Endothelial cell of umbilical vein (primary cell): ENCODE measurements at regions not wholly inside any gene's neighbourhood (a gene's known extent, or its start where the extent isn't known, plus 50 kb on each side); places are given as distances from the start of the nearest gene placed in this dataset.

Experiments
- BruUV-seq: library from RNA; stranded (reverse); fragments of 400-500 nt; replicated peaks from 2 replicates; lab custom pipeline; 2021; lab: Mats Ljungman, UMichigan
- CTCF ChIA-PET: fragments of 300-600, 350-600 bp; sonication (Branson Sonifier 250); formaldehyde crosslinking; loops from one replicate; lab custom pipeline; 2021; ENCODE audit warnings: antibody characterized with exemption, inconsistent platforms; lab: Charles Lee
- POLR2A ChIA-PET: fragments of 300-600, 350-600 bp; sonication (Branson Sonifier 250); formaldehyde crosslinking; loops from one replicate; lab custom pipeline; 2021; ENCODE audit warnings: antibody characterized with exemption, inconsistent platforms; lab: Charles Lee
- DNase-seq: peaks from one replicate; pipeline ENCODE4 v3.0.0-alpha.2; 2011; ENCODE audit warnings: low read depth, low spot score
- FAIRE-seq: peaks from 2 replicates; lab custom pipeline; 2011; peaks lifted over from hg19 to GRCh38; lab: Jason Lieb, UNC
- H2AFZ ChIP-seq: 2 replicates; pipeline ENCODE4 v1.6.0; 2012; ENCODE audit warnings: low read depth, low read length, control low read depth, inconsistent platforms
- H3K27ac ChIP-seq: 2 replicates; pipeline ENCODE4 v1.5.1; 2011; ENCODE audit warnings: low read depth, mild to moderate bottlenecking, control low read depth, low read length, moderate library complexity; ENCODE audit not compliant: insufficient read depth
- H3K27me3 ChIP-seq, 2 experiments: 2 replicates each; pipeline versions ENCODE4 v1.6.0 to v1.6.1; 2011; ENCODE audit warnings: low read length in 2 of 2, mixed read lengths in 1 of 2; ENCODE audit not compliant: control insufficient read depth in 2 of 2, insufficient read depth in 2 of 2
- H3K36me3 ChIP-seq, 2 experiments: 2 replicates in 1 of 2; 3 replicates in 1 of 2; pipeline ENCODE4 v1.5.1; 2011; ENCODE audit warnings: low read length in 2 of 2, mild to moderate bottlenecking in 1 of 2, moderate library complexity in 1 of 2; ENCODE audit not compliant: control insufficient read depth in 2 of 2, insufficient read depth in 2 of 2; ENCODE audit errors: extremely low read depth in 1 of 2
- H3K4me1 ChIP-seq: 3 replicates; pipeline ENCODE4 v1.5.1; 2011; ENCODE audit warnings: mild to moderate bottlenecking, low read length; ENCODE audit not compliant: control insufficient read depth, insufficient read depth; ENCODE audit errors: extremely low read depth
- H3K4me2 ChIP-seq: 2 replicates; pipeline ENCODE4 v1.6.1; 2011; ENCODE audit warnings: low read length, control low read depth, mixed read lengths; ENCODE audit not compliant: insufficient read depth
- H3K4me3 ChIP-seq, 3 experiments: fragments of 200-600 bp in 1 of 3; sonication (generic), shearing (Covaris generic) in 1 of 3; replicated peaks in 1 of 3; 2 replicates each; pipeline ENCODE4 v1.5.1; 2011 to 2016; ENCODE audit warnings: control low read depth in 3 of 3, low read length in 3 of 3, mild to moderate bottlenecking in 2 of 3, inconsistent platforms in 1 of 3, low read depth in 1 of 3, moderate library complexity in 1 of 3; ENCODE audit not compliant: insufficient read depth in 1 of 3
- H3K79me2 ChIP-seq: 2 replicates; pipeline ENCODE4 v1.6.0; 2012; ENCODE audit warnings: low read length, inconsistent platforms; ENCODE audit not compliant: control insufficient read depth, insufficient read depth
- H3K9ac ChIP-seq: replicated peaks from 2 replicates; pipeline ENCODE3; 2011; ENCODE audit warnings: low read length, control low read depth; ENCODE audit not compliant: insufficient read depth; ENCODE audit errors: extremely low read depth
- H3K9me1 ChIP-seq: replicated peaks from 3 replicates; pipeline ENCODE4 v1.6.0; 2011; ENCODE audit warnings: mild to moderate bottlenecking, low read length; ENCODE audit not compliant: control insufficient read depth, insufficient read depth; ENCODE audit errors: extremely low read depth
- H3K9me3 ChIP-seq: replicated peaks from 2 replicates; pipeline ENCODE4 v1.5.1; 2012; ENCODE audit warnings: low read length, inconsistent platforms; ENCODE audit not compliant: control insufficient read depth, insufficient read depth
- H4K20me1 ChIP-seq: replicated peaks from 2 replicates; pipeline ENCODE3; 2011; ENCODE audit warnings: mild to moderate bottlenecking, low read length; ENCODE audit not compliant: control insufficient read depth, insufficient read depth; ENCODE audit errors: extremely low read depth
- EZH2 ChIP-seq: IDR thresholded peaks from 2 replicates; pipeline ENCODE4 v1.6.1; 2012; ENCODE audit warnings: borderline replicate concordance, low read depth, mild to moderate bottlenecking, moderate library complexity, low read length, inconsistent platforms; ENCODE audit not compliant: severe bottlenecking
- FOS ChIP-seq: IDR thresholded peaks from 2 replicates; pipeline ENCODE4 v1.6.1; 2011; ENCODE audit warnings: mild to moderate bottlenecking, low read length, moderate library complexity, borderline replicate concordance; ENCODE audit not compliant: insufficient read depth
- GATA2 ChIP-seq: IDR thresholded peaks from 2 replicates; pipeline ENCODE4 v1.7.0; 2011; ENCODE audit warnings: low read depth, mild to moderate bottlenecking, moderate library complexity, mixed read lengths, low read length; ENCODE audit not compliant: insufficient read length, insufficient read depth
- JUN ChIP-seq: IDR thresholded peaks from 2 replicates; pipeline ENCODE4 v1.6.1; 2011; ENCODE audit warnings: borderline replicate concordance, low read depth; ENCODE audit not compliant: insufficient read length, insufficient read depth
- MYC ChIP-seq: IDR thresholded peaks from one replicate; pipeline ENCODE4 v1.6.1; 2011; ENCODE audit warnings: mild to moderate bottlenecking, low read depth, low read length
- POLR2A ChIP-seq: IDR thresholded peaks from 2 replicates; pipeline ENCODE4 v1.6.1; 2012; ENCODE audit warnings: low read depth, mild to moderate bottlenecking, control low read depth, low read length
- POLR2AphosphoS5 ChIP-seq: IDR thresholded peaks from 2 replicates; pipeline ENCODE4 v1.6.1; 2012; ENCODE audit warnings: low read depth, mild to moderate bottlenecking, control low read depth, low read length, moderate library complexity; ENCODE audit not compliant: insufficient read depth
- dilution Hi-C: fragments of 300-500 bp; cut with MboI; formaldehyde crosslinking; loops from one replicate; pipeline ENCODE4 v1.15.0; 2019; ENCODE audit warnings: low sequenced_read_pairs; ENCODE audit not compliant: extremely low pct_ligation_motif_present
- intact Hi-C: fragments of 100-400 bp; cut with micrococcal nuclease; formaldehyde crosslinking; loops from one replicate; pipeline ENCODE4 v1.10.0; 2022
- TF ChIP-seq, protein P1 (sequence below), 2 donors: IDR thresholded peaks; 1 replicate in 1 of 2; 2 replicates in 1 of 2; pipeline ENCODE4 v1.5.1; 2011; ENCODE audit warnings: low read length in 2 of 2, mild to moderate bottlenecking in 2 of 2, moderate library complexity in 2 of 2, control low read depth in 1 of 2, inconsistent platforms in 1 of 2, low read depth in 1 of 2; ENCODE audit not compliant: insufficient read depth in 1 of 2; ENCODE audit errors: extremely low read depth in 1 of 2
- TF ChIP-seq, protein P2 (sequence below): IDR thresholded peaks from 2 replicates; pipeline ENCODE4 v1.6.1; 2011; ENCODE audit not compliant: insufficient read depth, insufficient read length

DNA sequence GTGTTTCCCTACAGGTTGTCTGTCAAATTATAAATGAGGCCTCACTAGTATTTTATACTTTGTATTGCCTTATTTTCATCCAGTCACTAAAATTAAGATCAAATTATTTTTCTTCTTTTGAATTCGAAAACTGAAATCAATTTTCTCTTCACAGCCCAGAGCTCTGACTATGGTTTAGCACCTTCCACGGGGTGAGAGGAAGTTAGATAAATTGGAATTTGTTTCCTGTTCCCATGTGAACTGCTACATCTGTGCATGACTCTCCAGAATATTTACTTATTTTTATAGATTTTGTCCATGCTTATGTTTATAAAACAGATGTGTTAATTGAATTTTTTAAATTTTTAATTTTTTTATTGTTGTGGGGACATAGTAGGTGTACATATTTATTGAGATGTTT lies 656.5 kb downstream of the IRS1 start:
- Histone ChIP-seq H3K4me3 (no peak overlapping the region), H3K27me3 (no peaks in the 10 kb centered on the region), H2AFZ (no peak overlapping the region), H3K4me2 (no peak overlapping the region), H3K36me3 (no peaks in the 10 kb centered on the region), H3K9ac (no peak overlapping the region), H3K9me1 (no peaks in the 10 kb centered on the region), H3K4me1 (no peaks in the 10 kb centered on the region), H3K79me2 (no peaks in the 10 kb centered on the region), H4K20me1 (no peaks in the 10 kb centered on the region), H3K27ac (no peak overlapping the region), H3K9me3 (no peaks in the 10 kb centered on the region)
- intact Hi-C loops: no loop called here
- BruUV-seq: no TSS peak
- dilution Hi-C loops: no loop called here
- ChIA-PET POLR2A (no interaction called here), CTCF (no interaction called here)
- no peak for FAIRE-seq
- DNase-seq: no peak
- no peak for TF ChIP-seq POLR2AphosphoS5
- no peak for TF ChIP-seq POLR2A
- TF ChIP-seq, protein P1, sequence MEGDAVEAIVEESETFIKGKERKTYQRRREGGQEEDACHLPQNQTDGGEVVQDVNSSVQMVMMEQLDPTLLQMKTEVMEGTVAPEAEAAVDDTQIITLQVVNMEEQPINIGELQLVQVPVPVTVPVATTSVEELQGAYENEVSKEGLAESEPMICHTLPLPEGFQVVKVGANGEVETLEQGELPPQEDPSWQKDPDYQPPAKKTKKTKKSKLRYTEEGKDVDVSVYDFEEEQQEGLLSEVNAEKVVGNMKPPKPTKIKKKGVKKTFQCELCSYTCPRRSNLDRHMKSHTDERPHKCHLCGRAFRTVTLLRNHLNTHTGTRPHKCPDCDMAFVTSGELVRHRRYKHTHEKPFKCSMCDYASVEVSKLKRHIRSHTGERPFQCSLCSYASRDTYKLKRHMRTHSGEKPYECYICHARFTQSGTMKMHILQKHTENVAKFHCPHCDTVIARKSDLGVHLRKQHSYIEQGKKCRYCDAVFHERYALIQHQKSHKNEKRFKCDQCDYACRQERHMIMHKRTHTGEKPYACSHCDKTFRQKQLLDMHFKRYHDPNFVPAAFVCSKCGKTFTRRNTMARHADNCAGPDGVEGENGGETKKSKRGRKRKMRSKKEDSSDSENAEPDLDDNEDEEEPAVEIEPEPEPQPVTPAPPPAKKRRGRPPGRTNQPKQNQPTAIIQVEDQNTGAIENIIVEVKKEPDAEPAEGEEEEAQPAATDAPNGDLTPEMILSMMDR (IDR thresholded peaks at IDR 0.05; ENCODE audit: extremely low read depth in 1 of 2, insufficient read depth in 1 of 2, low read depth in 1 of 2, low read length in 2 of 2): no peak
- no peak for TF ChIP-seq FOS
- TF ChIP-seq, protein P2, sequence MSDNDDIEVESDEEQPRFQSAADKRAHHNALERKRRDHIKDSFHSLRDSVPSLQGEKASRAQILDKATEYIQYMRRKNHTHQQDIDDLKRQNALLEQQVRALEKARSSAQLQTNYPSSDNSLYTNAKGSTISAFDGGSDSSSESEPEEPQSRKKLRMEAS: no peak
- TF ChIP-seq JUN: no peak
- TF ChIP-seq MYC: no peak
- TF ChIP-seq EZH2: no peak
- no peak for TF ChIP-seq GATA2
